MCF 10A (cell line): ENCODE measurements at regions not wholly inside any gene's neighbourhood (a gene's known extent, or its start where the extent isn't known, plus 50 kb on each side); places are given as distances from the start of the nearest gene placed in this dataset.

Experiments
- BruUV-seq: library from RNA; stranded (reverse); fragments of 400-500 nt; replicated peaks from 2 replicates; lab custom pipeline; 2021; lab: Mats Ljungman, UMichigan
- CTCF ChIA-PET: fragments of 300-600 bp; sonication (Branson Sonifier 250); formaldehyde crosslinking; extraction: SDS; loops from one replicate; lab custom pipeline; 2021; ENCODE audit warnings: antibody characterized with exemption, inconsistent platforms; lab: Yijun Ruan, JAX
- POLR2A ChIA-PET: fragments of 300-600, 350-650 bp; sonication (Branson Sonifier 250); formaldehyde crosslinking; extraction: SDS; loops from one replicate; lab custom pipeline; 2020; ENCODE audit warnings: antibody characterized with exemption, inconsistent platforms; lab: Yijun Ruan, JAX
- DNase-seq: peaks from one replicate; pipeline ENCODE4 v3.0.0-alpha.2; 2018; ENCODE audit not compliant: unreplicated experiment
- H3K27ac Mint-ChIP-seq: one replicate; pipeline ENCODE4 v1.8.0; 2022; ENCODE audit warnings: mild to moderate bottlenecking, low read depth, mixed read lengths; ENCODE audit not compliant: unreplicated experiment
- H3K27me3 Mint-ChIP-seq: one replicate; pipeline ENCODE4 v1.8.0; 2022; ENCODE audit warnings: mixed read lengths; ENCODE audit not compliant: insufficient read depth, unreplicated experiment
- H3K36me3 Mint-ChIP-seq: one replicate; pipeline ENCODE4 v1.8.0; 2022; ENCODE audit warnings: mild to moderate bottlenecking, moderate library complexity, mixed read lengths; ENCODE audit not compliant: insufficient read depth, unreplicated experiment
- H3K4me1 Mint-ChIP-seq: one replicate; pipeline ENCODE4 v1.8.0; 2022; ENCODE audit warnings: mixed read lengths; ENCODE audit not compliant: insufficient read depth, unreplicated experiment
- H3K4me3 Mint-ChIP-seq: one replicate; pipeline ENCODE4 v1.8.0; 2022; ENCODE audit warnings: mild to moderate bottlenecking, moderate library complexity, mixed read lengths; ENCODE audit not compliant: unreplicated experiment
- H3K9me3 Mint-ChIP-seq: one replicate; pipeline ENCODE4 v1.8.0; 2022; ENCODE audit warnings: mixed read lengths; ENCODE audit not compliant: unreplicated experiment
- intact Hi-C: fragments of 100-400 bp; cut with micrococcal nuclease; formaldehyde crosslinking; loops from 2 replicates; pipeline ENCODE4 v1.14.1; 2022
- TF ChIP-seq, protein P1 (sequence below): fragments of 200-600 bp; IDR thresholded peaks from one replicate; pipeline ENCODE4 v1.8.0; 2022; ENCODE audit warnings: antibody characterized with exemption, mild to moderate bottlenecking; ENCODE audit not compliant: unreplicated experiment

- intact Hi-C loops, result no loop called here
- Mint-ChIP-seq H3K9me3 (peaks cover 21% of the 10 kb centered on the region), H3K36me3 (no peaks in the 10 kb centered on the region), H3K27me3 (no peaks in the 10 kb centered on the region), H3K4me3 (no peak overlapping the region), H3K27ac (no peak overlapping the region), H3K4me1 (no peaks in the 10 kb centered on the region)
- CTCF ChIA-PET, result no interaction called here
- TF ChIP-seq, protein P1, sequence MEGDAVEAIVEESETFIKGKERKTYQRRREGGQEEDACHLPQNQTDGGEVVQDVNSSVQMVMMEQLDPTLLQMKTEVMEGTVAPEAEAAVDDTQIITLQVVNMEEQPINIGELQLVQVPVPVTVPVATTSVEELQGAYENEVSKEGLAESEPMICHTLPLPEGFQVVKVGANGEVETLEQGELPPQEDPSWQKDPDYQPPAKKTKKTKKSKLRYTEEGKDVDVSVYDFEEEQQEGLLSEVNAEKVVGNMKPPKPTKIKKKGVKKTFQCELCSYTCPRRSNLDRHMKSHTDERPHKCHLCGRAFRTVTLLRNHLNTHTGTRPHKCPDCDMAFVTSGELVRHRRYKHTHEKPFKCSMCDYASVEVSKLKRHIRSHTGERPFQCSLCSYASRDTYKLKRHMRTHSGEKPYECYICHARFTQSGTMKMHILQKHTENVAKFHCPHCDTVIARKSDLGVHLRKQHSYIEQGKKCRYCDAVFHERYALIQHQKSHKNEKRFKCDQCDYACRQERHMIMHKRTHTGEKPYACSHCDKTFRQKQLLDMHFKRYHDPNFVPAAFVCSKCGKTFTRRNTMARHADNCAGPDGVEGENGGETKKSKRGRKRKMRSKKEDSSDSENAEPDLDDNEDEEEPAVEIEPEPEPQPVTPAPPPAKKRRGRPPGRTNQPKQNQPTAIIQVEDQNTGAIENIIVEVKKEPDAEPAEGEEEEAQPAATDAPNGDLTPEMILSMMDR, result no peak
- POLR2A ChIA-PET, result no interaction called here
- no TSS peak for BruUV-seq
- no peak for DNase-seq
These were observed 60.7 kb upstream of the MRPS6 start for GRCh38 chr21:34012640-34013039.

DNA sequence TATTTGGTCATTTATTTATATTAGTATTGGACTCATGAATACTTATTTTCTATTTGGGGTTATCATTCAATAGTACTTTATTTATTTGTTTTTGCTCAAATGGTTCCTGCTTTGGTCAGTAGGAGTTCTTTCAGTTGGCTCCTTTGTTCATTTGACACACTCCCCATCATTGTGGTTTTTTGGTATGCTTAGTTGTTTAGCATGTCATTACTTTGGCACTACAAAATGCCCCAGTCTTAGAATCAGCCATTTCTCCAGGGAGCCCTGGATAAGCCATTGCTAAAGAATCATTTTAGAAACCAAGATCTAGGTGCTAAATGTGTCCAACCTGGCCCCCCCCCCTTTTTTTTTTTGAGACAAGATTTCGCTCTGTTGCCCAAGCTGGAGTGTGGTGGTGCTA lies 61.7 kb upstream of the MRPS6 start:
- ChIA-PET CTCF (no interaction called here), POLR2A (no interaction called here)
- Mint-ChIP-seq H3K36me3 (no peaks in the 10 kb centered on the region), H3K27me3 (no peaks in the 10 kb centered on the region), H3K27ac (no peak overlapping the region), H3K9me3 (peaks cover 21% of the 10 kb centered on the region), H3K4me1 (no peaks in the 10 kb centered on the region), H3K4me3 (no peak overlapping the region)
- intact Hi-C loops, result no loop called here
- TF ChIP-seq, protein P1, result no peak
- no peak for DNase-seq
- no TSS peak for BruUV-seq

DNA sequence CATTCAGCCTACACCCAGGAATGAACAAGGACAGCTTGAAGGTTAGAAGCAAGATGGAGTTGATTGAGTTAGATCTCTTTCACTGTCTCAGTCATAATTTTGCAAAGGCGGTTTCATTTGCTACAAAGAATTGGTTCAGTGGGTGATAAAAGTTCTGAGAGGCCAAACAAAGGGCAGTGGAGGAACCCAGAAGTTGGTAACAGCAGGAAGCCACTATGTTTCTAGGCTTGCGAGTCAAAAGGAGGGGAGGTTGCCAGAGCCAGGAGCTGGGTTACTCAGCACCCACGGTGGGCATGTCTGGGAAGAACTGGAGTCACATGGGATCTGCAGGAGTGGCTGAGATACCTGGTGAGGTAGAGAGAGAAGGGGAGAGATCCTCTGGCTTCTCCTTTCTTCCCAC lies 64.2 kb upstream of the MRPS6 start:
- H3K4me1 Mint-ChIP-seq, result no peaks in the 10 kb centered on the region
- no peak overlapping the region for H3K27ac Mint-ChIP-seq
- TF ChIP-seq, protein P1, result no peak
- no peaks in the 10 kb centered on the region for H3K36me3 Mint-ChIP-seq
- POLR2A ChIA-PET, result no interaction called here
- H3K9me3 Mint-ChIP-seq, result peaks cover 13% of the 10 kb centered on the region
- no peaks in the 10 kb centered on the region for H3K27me3 Mint-ChIP-seq
- intact Hi-C loops, result no loop called here
- BruUV-seq, result no TSS peak
- H3K4me3 Mint-ChIP-seq, result no peak overlapping the region
- CTCF ChIA-PET, result no interaction called here
- no peak for DNase-seq

GRCh38 chr21:34008618-34009017 lies 64.8 kb upstream of the MRPS6 start:
- intact Hi-C loops, result no loop called here
- BruUV-seq, result no TSS peak
- POLR2A ChIA-PET, result no interaction called here
- Mint-ChIP-seq H3K27ac (no peak overlapping the region), H3K27me3 (no peaks in the 10 kb centered on the region), H3K9me3 (peaks cover 9% of the 10 kb centered on the region), H3K4me1 (no peaks in the 10 kb centered on the region), H3K36me3 (no peaks in the 10 kb centered on the region), H3K4me3 (no peak overlapping the region)
- DNase-seq, result no peak
- TF ChIP-seq, protein P1, result no peak
- CTCF ChIA-PET, result no interaction called here
